A549 (cell line): ENCODE measurements at regions not wholly inside any gene's neighbourhood (a gene's known extent, or its start where the extent isn't known, plus 50 kb on each side); places are given as distances from the start of the nearest gene placed in this dataset.

Experiments used
- CBX8 ChIP-seq: fragments of 200-600 bp; sonication (generic); IDR thresholded peaks from 2 replicates; pipeline ENCODE4 v1.6.1; 2016
- EP300 ChIP-seq, 2 experiments: fragments of >200 bp; sonication (Bioruptor Twin); formaldehyde crosslinking; IDR thresholded peaks; 2 replicates in 1 of 2; 3 replicates in 1 of 2; pipeline ENCODE4 v1.6.1; 2016 to 2017
- JUN ChIP-seq, 2 experiments: fragments of >200 bp; sonication (Bioruptor Twin); formaldehyde crosslinking; IDR thresholded peaks; 2 replicates in 1 of 2; 3 replicates in 1 of 2; pipeline ENCODE4 v1.6.1; 2016 to 2017
- MAZ ChIP-seq: fragments of 150-350 bp; IDR thresholded peaks from 2 replicates; pipeline ENCODE4 v1.6.1; 2014; ENCODE audit warnings: antibody characterized with exemption, low read depth, low read length, borderline replicate concordance

- TF ChIP-seq JUN (IDR thresholded peaks at IDR 0.05) (no peak), EP300 (IDR thresholded peaks at IDR 0.05) (no peak), CBX8 (no peak), MAZ (no peak)
Observed at GRCh38 chr18:7414459-7414858, 152.7 kb upstream of the PTPRM start.
